ENCODE measurements at regions not wholly inside any gene's neighbourhood (a gene's known extent, or its start where the extent isn't known, plus 50 kb on each side); places are given as distances from the start of the nearest gene placed in this dataset.

DNA sequence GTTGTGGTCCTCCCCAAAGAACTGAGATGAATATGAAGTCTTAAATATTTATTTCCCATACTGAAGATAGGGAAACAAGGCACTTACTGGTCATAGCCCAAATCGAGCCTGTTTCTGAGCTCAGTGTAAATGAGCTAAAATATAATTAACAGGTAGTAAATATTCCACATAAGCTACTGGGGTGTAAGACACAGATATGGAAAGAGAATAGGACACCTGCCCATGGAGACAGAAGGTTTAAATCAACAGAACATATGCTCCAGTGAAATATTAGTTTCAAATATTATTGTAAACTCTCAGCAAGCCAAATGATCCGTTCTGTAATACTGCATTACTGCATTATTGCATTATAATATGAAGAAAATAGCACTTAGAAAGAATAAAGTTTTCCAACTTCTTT, 537.9 kb downstream of the ANKRD7 start:
- no peak for TF ChIP-seq BHLHE40 (IDR thresholded peaks at IDR 0.05; ENCODE audit: borderline replicate concordance)
- no peak for TF ChIP-seq SP1 (IDR thresholded peaks at IDR 0.05)
- no peak for TF ChIP-seq ELF4 (IDR thresholded peaks at IDR 0.05)
- TF ChIP-seq TARDBP (IDR thresholded peaks at IDR 0.05): no peak
- TF ChIP-seq FOXA1 (IDR thresholded peaks at IDR 0.05): no peak
- TF ChIP-seq, protein P1, sequence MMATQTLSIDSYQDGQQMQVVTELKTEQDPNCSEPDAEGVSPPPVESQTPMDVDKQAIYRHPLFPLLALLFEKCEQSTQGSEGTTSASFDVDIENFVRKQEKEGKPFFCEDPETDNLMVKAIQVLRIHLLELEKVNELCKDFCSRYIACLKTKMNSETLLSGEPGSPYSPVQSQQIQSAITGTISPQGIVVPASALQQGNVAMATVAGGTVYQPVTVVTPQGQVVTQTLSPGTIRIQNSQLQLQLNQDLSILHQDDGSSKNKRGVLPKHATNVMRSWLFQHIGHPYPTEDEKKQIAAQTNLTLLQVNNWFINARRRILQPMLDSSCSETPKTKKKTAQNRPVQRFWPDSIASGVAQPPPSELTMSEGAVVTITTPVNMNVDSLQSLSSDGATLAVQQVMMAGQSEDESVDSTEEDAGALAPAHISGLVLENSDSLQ (IDR thresholded peaks at IDR 0.05): no peak
